Panc1 (cell line): ENCODE measurements at regions not wholly inside any gene's neighbourhood (a gene's known extent, or its start where the extent isn't known, plus 50 kb on each side); places are given as distances from the start of the nearest gene placed in this dataset.

Experiments used
- ATAC-seq: fragments of 200-7000 bp; cut with Tn5 transposase; 2 replicates; pipeline ENCODE4 v1.9.1; 2020; ENCODE audit warnings: mild to moderate bottlenecking, moderate library complexity
- BruUV-seq: library from RNA; stranded (reverse); fragments of 400-500 nt; replicated peaks from 2 replicates; lab custom pipeline; 2021; lab: Mats Ljungman, UMichigan
- CTCF ChIA-PET: fragments of 300-600 bp; sonication (Branson Sonifier 250); formaldehyde crosslinking; loops from one replicate; lab custom pipeline; 2022; ENCODE audit warnings: antibody characterized with exemption; lab: Charles Lee
- POLR2A ChIA-PET: fragments of 300-600 bp; sonication (Branson Sonifier 250); formaldehyde crosslinking; loops from one replicate; lab custom pipeline; 2022; ENCODE audit warnings: antibody characterized with exemption; lab: Charles Lee
- DNase-seq: peaks from one replicate; pipeline ENCODE4 v3.0.0-alpha.2; 2010; ENCODE audit warnings: low read depth, low spot score
- H3K27ac ChIP-seq: 2 replicates; pipeline ENCODE4 v1.5.1; 2011; ENCODE audit warnings: mild to moderate bottlenecking, low read length, inconsistent platforms
- H3K27me3 ChIP-seq: fragments of 200-500 bp; sonication (Bioruptor generic); 2 replicates; pipeline ENCODE4 v1.6.0; 2014; ENCODE audit warnings: low read length, inconsistent platforms; ENCODE audit not compliant: control insufficient read depth, insufficient read depth
- H3K36me3 ChIP-seq: fragments of 200-500 bp; sonication (Bioruptor generic); 2 replicates; pipeline ENCODE4 v1.5.1; 2014; ENCODE audit warnings: inconsistent platforms, mild to moderate bottlenecking, low read length, moderate library complexity; ENCODE audit not compliant: control insufficient read depth, insufficient read depth
- H3K4me1 ChIP-seq: 2 replicates; pipeline ENCODE4 v1.5.1; 2011; ENCODE audit warnings: inconsistent platforms, mild to moderate bottlenecking, low read length, moderate library complexity; ENCODE audit not compliant: control insufficient read depth, insufficient read depth
- H3K4me3 ChIP-seq, 2 experiments: 2 replicates each; pipeline ENCODE4 v1.5.1; 2011 to 2012; ENCODE audit warnings: low read depth in 2 of 2, low read length in 2 of 2, mild to moderate bottlenecking in 2 of 2, inconsistent platforms in 1 of 2, moderate library complexity in 1 of 2
- H3K9me3 ChIP-seq: fragments of 200-500 bp; sonication (Bioruptor generic); 2 replicates; pipeline ENCODE4 v1.5.1; 2014; ENCODE audit warnings: low read depth, mild to moderate bottlenecking, inconsistent platforms, low read length, moderate library complexity; ENCODE audit not compliant: control insufficient read depth, insufficient read depth
- CTCF ChIP-seq: fragments of 450-650 bp; IDR thresholded peaks from 2 replicates; pipeline ENCODE4 v1.5.1; 2017; ENCODE audit warnings: mild to moderate bottlenecking
- POLR2AphosphoS5 ChIP-seq: IDR thresholded peaks from 2 replicates; pipeline ENCODE4 v1.6.1; 2012; ENCODE audit warnings: mild to moderate bottlenecking, low read depth, low read length, moderate library complexity
- REST ChIP-seq, 2 experiments: IDR thresholded peaks; 2 replicates each; pipeline ENCODE4 v1.6.1; 2011 to 2012; ENCODE audit warnings: low read depth in 2 of 2, control low read depth in 1 of 2, low read length in 1 of 2, mild to moderate bottlenecking in 1 of 2, moderate library complexity in 1 of 2; ENCODE audit not compliant: insufficient read depth in 1 of 2
- SIN3A ChIP-seq: IDR thresholded peaks from 2 replicates; pipeline ENCODE4 v1.6.1; 2012; ENCODE audit warnings: low read depth, mild to moderate bottlenecking, low read length, moderate library complexity, borderline replicate concordance; ENCODE audit not compliant: insufficient read depth
- TCF7L2 ChIP-seq: IDR thresholded peaks from 2 replicates; pipeline ENCODE4 v1.6.1; 2011; ENCODE audit warnings: mild to moderate bottlenecking, low read depth, low read length, inconsistent platforms
- in situ Hi-C: cut with HindIII; loops from 2 replicates; pipeline ENCODE4 v1.10.0; 2016; ENCODE audit warnings: low sequenced_read_pairs, low pct_unique_long_range_greater_than_20kb
- intact Hi-C: fragments of 100-400 bp; cut with micrococcal nuclease; formaldehyde crosslinking; loops from one replicate; pipeline ENCODE4 v1.10.0; 2022; ENCODE audit not compliant: unreplicated experiment

DNA sequence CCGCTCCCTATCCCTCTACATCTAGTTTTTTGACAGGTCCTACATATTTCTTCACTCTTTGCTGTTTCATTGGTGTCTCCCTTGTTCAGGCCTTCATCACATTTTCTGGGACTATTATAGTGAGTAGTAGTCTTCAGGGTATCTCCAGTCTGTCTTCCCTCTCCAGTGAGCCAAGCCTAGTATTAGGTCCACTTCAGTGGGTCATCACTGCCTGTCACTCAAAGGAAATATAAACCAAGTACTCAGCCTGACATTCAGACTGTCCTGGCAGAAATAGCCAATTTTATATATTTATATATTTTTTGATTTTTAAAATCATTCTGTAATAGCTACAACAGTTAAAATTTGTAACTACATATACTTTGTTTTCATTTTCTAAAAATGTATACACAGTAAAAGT lies 137.8 kb downstream of the CYB561 start:
- H3K27ac ChIP-seq = no peak overlapping the region
- no peak overlapping the region for H3K4me3 ChIP-seq
- no TSS peak for BruUV-seq
- no peaks in the 10 kb centered on the region for H3K36me3 ChIP-seq
- no peaks in the 10 kb centered on the region for H3K4me1 ChIP-seq
- intact Hi-C loops (no loop called here), in situ Hi-C loops (no loop called here)
- ChIA-PET POLR2A (no interaction called here), CTCF (no interaction called here)
- no peaks in the 10 kb centered on the region for H3K27me3 ChIP-seq
- no peak for DNase-seq
- ATAC-seq = no peak
- 0 out of 2 replicates have a peak, but pooled peaks cover 3% of the 10 kb centered on the region for H3K9me3 ChIP-seq
- TF ChIP-seq SIN3A (no peak), POLR2AphosphoS5 (no peak), REST (IDR thresholded peaks at IDR 0.05; ENCODE audit: insufficient read depth in 1 of 2, low read depth in 2 of 2, low read length in 1 of 2) (no peak), CTCF (no peak), TCF7L2 (no peak)

DNA sequence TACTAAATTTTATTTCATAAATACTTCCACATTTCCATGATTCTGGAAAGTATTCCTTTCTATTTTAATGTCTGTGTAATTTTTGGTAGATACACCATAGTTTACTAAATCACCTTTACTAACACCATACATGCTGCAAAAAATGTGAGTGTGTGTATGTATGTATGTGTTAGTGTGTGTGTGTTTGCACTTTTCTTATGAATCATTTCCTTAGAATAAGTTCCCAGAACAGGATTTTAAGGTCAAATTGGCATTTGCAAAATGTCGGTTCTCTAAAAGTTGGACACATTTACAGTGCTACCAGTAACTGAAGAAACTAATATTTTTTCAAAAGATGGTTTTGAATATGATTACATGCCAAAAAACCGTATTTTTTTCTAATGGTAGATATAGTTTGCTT lies 137.1 kb downstream of the CYB561 start:
- DNase-seq (no peak), ATAC-seq (no peak)
- no peaks in the 10 kb centered on the region for H3K27me3 ChIP-seq
- H3K4me3 ChIP-seq = no peak overlapping the region
- no peaks in the 10 kb centered on the region for H3K36me3 ChIP-seq
- no TSS peak for BruUV-seq
- intact Hi-C loops = no loop called here
- in situ Hi-C loops = no loop called here
- CTCF ChIA-PET = no interaction called here
- no peaks in the 10 kb centered on the region for H3K4me1 ChIP-seq
- H3K27ac ChIP-seq = no peak overlapping the region
- no peak for TF ChIP-seq POLR2AphosphoS5
- no peak for TF ChIP-seq REST (IDR thresholded peaks at IDR 0.05; ENCODE audit: insufficient read depth in 1 of 2, low read depth in 2 of 2, low read length in 1 of 2)
- no peak for TF ChIP-seq TCF7L2
- no peak for TF ChIP-seq SIN3A
- no peak for TF ChIP-seq CTCF
- 0 out of 2 replicates have a peak, but pooled peaks cover 3% of the 10 kb centered on the region for H3K9me3 ChIP-seq
- POLR2A ChIA-PET = interaction anchor here (0.5 kb wide), 1 partner anchor 219 kb away, joined by 6 read pairs; no protein-coding TSS in a partner anchor
